GM15510 (cell line): ENCODE measurements at regions not wholly inside any gene's neighbourhood (a gene's known extent, or its start where the extent isn't known, plus 50 kb on each side); places are given as distances from the start of the nearest gene placed in this dataset.

Experiments used
- POLR2A ChIP-seq: IDR thresholded peaks from 3 replicates; pipeline ENCODE4 v1.6.1; 2011; ENCODE audit warnings: borderline replicate concordance; ENCODE audit not compliant: insufficient read length; ENCODE audit errors: extremely low read depth

DNA sequence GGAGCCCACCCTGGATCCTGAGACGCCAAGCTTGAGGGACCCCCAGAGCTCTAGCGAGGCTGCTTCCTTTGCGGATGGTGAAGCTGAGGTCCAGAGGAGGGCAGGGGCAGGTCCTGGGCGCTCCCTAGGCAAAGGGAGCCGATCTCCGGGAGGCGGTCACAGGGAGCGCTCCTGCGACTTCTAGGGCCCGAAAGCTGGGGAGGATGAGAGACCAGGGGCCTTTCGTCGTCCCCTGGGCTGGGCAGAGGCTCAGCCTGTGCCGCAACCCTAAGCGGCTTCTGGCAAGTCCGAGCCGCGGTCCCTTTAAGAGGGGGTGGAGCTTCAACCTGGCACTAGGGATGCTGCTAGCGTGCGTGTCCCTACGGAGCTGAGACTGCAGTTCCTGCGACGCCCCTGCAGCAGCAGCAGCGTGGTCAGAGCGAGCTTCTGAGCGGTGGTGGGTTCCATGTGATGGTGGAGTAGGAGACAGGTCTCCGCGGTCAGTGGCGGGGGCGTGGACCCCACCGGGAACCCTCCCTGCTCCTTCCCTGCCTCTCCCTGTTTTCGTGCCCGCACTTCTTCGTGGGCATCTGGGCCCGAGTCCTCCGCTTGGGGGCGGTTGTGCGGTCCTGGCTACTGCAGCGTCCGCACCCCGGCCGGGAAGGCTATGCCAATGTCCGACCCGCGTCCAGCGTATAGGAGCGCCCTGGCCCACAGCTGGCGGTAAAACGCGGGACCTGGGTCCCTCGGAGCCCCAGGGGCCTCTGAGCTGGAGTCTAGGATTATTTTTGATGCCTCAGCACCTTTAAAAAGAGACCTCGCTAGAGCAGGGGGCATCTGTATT is 154.6 kb downstream of the CCDC74A start:
- TF ChIP-seq POLR2A = peak; percentile 69

DNA sequence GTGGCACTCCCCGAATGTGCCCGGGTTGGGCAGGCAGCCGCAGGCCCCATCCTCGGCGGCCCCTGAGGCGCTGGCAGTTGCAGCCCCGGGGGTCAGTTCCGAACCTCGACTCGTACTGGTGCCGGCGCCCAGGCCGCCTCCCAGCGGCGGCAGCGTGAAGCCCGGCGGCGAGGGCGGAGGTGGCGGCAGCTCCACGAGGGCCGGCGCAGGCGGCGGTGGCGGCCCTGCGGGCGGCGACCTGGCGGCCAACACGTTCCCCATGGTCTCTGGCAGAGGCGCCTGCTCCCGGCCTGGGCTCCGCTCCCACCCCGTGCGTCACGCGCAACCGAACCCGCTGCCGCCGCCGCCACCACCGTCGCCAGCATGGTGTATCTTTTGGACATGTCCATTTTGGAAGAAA is 196.3 kb downstream of the CCDC74A start:
- no peak for TF ChIP-seq POLR2A

- TF ChIP-seq POLR2A = no peak
Measured at GRCh38 chr2:131753640-131754561, 226.2 kb downstream of the CCDC74A start.

GRCh38 chr2:131754929-131755720 is 227.4 kb downstream of the CCDC74A start:
- no peak for TF ChIP-seq POLR2A

- no peak for TF ChIP-seq POLR2A
Measured at GRCh38 chr2:131756141-131756907, 228.6 kb downstream of the CCDC74A start.

GRCh38 chr2:131801210-131801744 is 273.6 kb downstream of the CCDC74A start:
- TF ChIP-seq POLR2A = no peak

DNA sequence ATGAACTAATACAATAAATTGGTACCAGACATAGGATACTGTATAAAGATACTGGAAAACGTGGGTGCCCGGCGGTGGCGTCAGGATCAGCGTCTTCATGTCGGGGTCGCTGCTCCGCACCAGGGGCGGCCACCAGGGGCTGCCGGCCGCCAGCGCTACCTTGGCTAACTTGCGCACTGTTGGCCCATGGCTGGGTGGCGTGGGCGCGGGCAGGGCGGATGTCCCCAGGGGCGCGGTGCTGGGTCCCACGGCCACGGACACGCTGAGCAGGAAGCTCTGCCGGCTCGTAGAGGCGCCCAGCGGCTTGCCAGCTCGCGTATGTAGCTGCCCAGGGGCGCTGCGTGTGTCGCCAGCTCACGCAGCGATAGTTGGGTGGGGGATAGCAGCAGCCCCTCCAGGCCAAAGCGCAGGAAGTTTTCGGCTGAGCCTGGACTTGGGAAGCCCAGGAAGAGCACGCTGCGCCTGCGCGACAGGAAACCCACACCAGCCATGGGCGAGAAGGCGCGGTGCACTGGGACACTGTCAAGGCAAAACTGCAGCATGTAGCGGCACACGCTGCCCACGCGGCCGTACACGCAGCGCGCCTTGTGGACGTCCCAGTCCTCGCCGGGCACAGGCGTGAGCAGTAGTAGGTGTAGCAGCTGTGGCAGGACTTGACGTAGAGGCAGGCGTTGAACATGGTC is 299.9 kb downstream of the CCDC74A start:
- no peak for TF ChIP-seq POLR2A

DNA sequence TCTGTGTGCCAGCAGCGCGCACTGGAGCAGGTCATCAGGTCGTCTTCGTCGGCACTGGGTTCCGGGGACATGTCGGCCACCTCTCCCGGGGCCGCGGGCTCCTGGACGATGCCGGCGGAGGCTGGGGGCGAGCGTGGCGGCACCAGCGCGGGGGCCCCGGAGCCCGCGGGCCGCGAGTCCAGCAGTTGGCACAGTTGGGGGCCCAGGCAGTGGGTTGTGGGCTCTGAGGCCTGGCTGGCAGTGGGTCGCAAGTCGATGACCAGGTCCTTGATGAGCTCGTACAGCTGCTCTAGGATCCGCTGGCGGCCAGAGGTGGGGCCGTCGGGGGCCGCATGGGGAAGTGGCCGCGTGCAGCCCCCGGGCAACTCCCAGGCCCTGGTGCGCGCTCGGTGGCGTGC is 300.5 kb downstream of the CCDC74A start:
- TF ChIP-seq POLR2A = no peak

- TF ChIP-seq POLR2A = no peak
Measured at GRCh38 chr2:131835621-131836091, 308.0 kb downstream of the CCDC74A start.
